Esophagus mucosa (tissue), 1 donor: ENCODE measurements at regions not wholly inside any gene's neighbourhood (a gene's known extent, or its start where the extent isn't known, plus 50 kb on each side); places are given as distances from the start of the nearest gene placed in this dataset.
"Not testable (repeated sequence)": the region's sequence is repeated elsewhere in the genome, so short reads cannot be mapped to it uniquely, and the experiment has no call there.

Experiments
- ATAC-seq: fragments of 200-7000 bp; cut with Tn5 transposase; one replicate; pipeline ENCODE4 v1.9.1; 2020
- donor health status: DM: yes; HTN: yes; CAD: no.

- ATAC-seq = no peak
Observed at GRCh38 chr13:21882766-21883165, 211.9 kb downstream of the FGF9 start.

GRCh38 chr13:21883713-21884112 lies 212.8 kb downstream of the FGF9 start:
- ATAC-seq = no peak

GRCh38 chr13:21884299-21884909 lies 213.5 kb downstream of the FGF9 start:
- ATAC-seq = no peak

GRCh38 chr13:21884965-21885567 lies 214.2 kb downstream of the FGF9 start:
- no peak for ATAC-seq

- no peak for ATAC-seq
Observed at GRCh38 chr13:21885714-21886224, 214.9 kb downstream of the FGF9 start.

GRCh38 chr13:21889651-21890050 lies 218.8 kb downstream of the FGF9 start:
- ATAC-seq = no peak

GRCh38 chr13:21890220-21890619 lies 219.3 kb downstream of the FGF9 start:
- ATAC-seq = not testable (repeated sequence)

GRCh38 chr13:21894091-21894490 lies 223.2 kb downstream of the FGF9 start:
- ATAC-seq = no peak

GRCh38 chr13:21894703-21895699 lies 224.1 kb downstream of the FGF9 start:
- ATAC-seq = no peak

- ATAC-seq = no peak
Observed at GRCh38 chr13:21895779-21896178, 224.9 kb downstream of the FGF9 start.

GRCh38 chr13:21897161-21897560 lies 226.3 kb downstream of the FGF9 start:
- ATAC-seq = no peak

- ATAC-seq = peak; percentile 26
Observed at GRCh38 chr13:21898459-21898858, 227.6 kb downstream of the FGF9 start.

- no peak for ATAC-seq
Observed at GRCh38 chr13:21898945-21899344, 228.1 kb downstream of the FGF9 start.

GRCh38 chr13:21901336-21901735 lies 230.5 kb downstream of the FGF9 start:
- no peak for ATAC-seq

- ATAC-seq = no peak
Observed at GRCh38 chr13:21901811-21902708, 231.2 kb downstream of the FGF9 start.

GRCh38 chr13:21902709-21903098 lies 231.8 kb downstream of the FGF9 start:
- no peak for ATAC-seq

GRCh38 chr13:21905486-21905885 lies 234.6 kb downstream of the FGF9 start:
- no peak for ATAC-seq

- ATAC-seq = peak; percentile 90
Observed at GRCh38 chr13:21909331-21909730, 238.5 kb downstream of the FGF9 start.

GRCh38 chr13:21910546-21910945 lies 239.7 kb downstream of the FGF9 start:
- ATAC-seq = no peak

GRCh38 chr13:21911646-21912298 lies 240.9 kb downstream of the FGF9 start:
- no peak for ATAC-seq

- no peak for ATAC-seq
Observed at GRCh38 chr13:21913010-21913409, 242.1 kb downstream of the FGF9 start.
